ENCODE measurements at regions not wholly inside any gene's neighbourhood (a gene's known extent, or its start where the extent isn't known, plus 50 kb on each side); places are given as distances from the start of the nearest gene placed in this dataset.

DNA sequence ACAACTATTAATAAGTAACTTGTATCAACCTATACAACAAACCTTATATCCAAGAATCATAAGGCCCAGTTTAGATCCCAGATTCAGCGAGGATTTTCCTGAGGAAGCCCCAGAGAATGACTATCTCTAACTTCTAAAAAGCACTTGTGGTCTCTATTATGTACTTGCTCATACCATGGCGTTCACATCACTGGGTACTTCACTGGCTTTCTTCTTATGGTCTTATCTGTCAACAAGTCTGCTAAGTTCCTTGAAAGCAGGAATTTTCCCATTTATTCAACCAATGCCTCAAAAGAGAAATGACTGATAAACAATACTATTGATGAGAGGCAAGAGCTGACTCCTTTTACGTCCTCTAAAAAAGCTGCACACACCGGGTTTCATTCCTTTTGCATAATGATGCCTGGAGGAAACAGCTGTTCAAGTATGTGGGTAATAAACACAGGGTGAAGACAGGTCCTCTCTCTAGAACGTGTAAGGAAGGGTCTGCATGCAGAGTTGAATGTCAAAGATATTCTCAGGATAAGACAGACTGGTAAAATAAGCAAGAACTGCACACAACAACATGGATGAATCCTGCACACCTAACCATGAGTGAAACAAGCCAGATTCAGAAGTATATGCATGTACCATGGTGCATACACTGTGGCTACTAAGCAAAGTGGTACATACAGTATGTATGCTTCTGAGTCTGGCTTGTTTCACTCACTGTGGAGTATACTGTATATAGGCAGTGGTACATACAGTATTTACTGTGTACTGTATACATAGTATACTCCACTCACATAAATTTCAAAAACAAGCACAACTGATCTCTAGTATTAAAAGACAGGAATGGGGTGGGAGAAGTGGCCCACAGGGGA is 408.7 kb downstream of the SHQ1 start:
- DNase-seq (ENCODE audit: low spot score): no peak
- H3K18ac ChIP-seq (ENCODE audit: low read length): no peak overlapping the region
- H3K4me1 ChIP-seq (ENCODE audit: control insufficient read depth in 2 of 2, insufficient read depth in 1 of 2, low read depth in 1 of 2, low read length in 2 of 2): no peaks in the 10 kb centered on the region
- WGBS, 2 donors (ENCODE audit: extremely low coverage in 2 of 2, insufficient read length in 2 of 2, insufficient replicate concordance in 1 of 2): no CpG with 5 or more reads among the region's 5 CpGs
- no peak overlapping the region for H2AFZ ChIP-seq (ENCODE audit: low read length)
- H2BK12ac ChIP-seq (ENCODE audit: low read length): no peak overlapping the region
- no peak overlapping the region for H3K4me2 ChIP-seq (ENCODE audit: insufficient read depth, low read length, poor library complexity, severe bottlenecking)
- no peak overlapping the region for H4K91ac ChIP-seq (ENCODE audit: low read depth, low read length, poor library complexity)
- H3K27ac ChIP-seq (replicated peaks; ENCODE audit: low read length): no peak overlapping the region
- no peak overlapping the region for H3K23ac ChIP-seq (ENCODE audit: low read depth, low read length, poor library complexity)
- no peak overlapping the region for H3K4me3 ChIP-seq (ENCODE audit: low read length in 2 of 2)
- no peaks in the 10 kb centered on the region for H3K27me3 ChIP-seq (ENCODE audit: control insufficient read depth in 3 of 3, insufficient read depth in 3 of 3, low read depth in 1 of 3, low read length in 3 of 3)
- no peaks in the 10 kb centered on the region for H3K79me1 ChIP-seq (ENCODE audit: low read depth, low read length)
- H4K8ac ChIP-seq (ENCODE audit: low read depth, low read length): no peak overlapping the region
- no peak overlapping the region for H2AK5ac ChIP-seq (ENCODE audit: low read depth, low read length)
- no peak overlapping the region for H3K14ac ChIP-seq (ENCODE audit: low read length)
- H3K9me3 ChIP-seq (replicated peaks in 1 of 2; ENCODE audit: control insufficient read depth in 2 of 2, insufficient read depth in 1 of 2, low read depth in 1 of 2, low read length in 2 of 2): no peaks in the 10 kb centered on the region
- H2BK15ac ChIP-seq (ENCODE audit: low read length): no peak overlapping the region
- H3K36me3 ChIP-seq (replicated peaks in 1 of 2; ENCODE audit: control insufficient read depth in 2 of 2, insufficient read depth in 2 of 2, low read length in 2 of 2): peaks cover 2 to 50% of the 10 kb centered on the region in 2 donors
- H3K4ac ChIP-seq (ENCODE audit: low read length): no peak overlapping the region
- no peak overlapping the region for H2BK5ac ChIP-seq (ENCODE audit: low read length)
- no peak overlapping the region for H3K9ac ChIP-seq (ENCODE audit: low read depth, low read length, poor library complexity)
- H2BK120ac ChIP-seq (ENCODE audit: low read depth, low read length): no peak overlapping the region

- H3K14ac ChIP-seq (ENCODE audit: low read length): no peak overlapping the region
- H2AK5ac ChIP-seq (ENCODE audit: low read depth, low read length): no peak overlapping the region
- WGBS, 2 donors (ENCODE audit: extremely low coverage in 2 of 2, insufficient read length in 2 of 2, insufficient replicate concordance in 1 of 2): no CpG with 5 or more reads among the region's 5 CpGs
- H2AFZ ChIP-seq (ENCODE audit: low read length): no peak overlapping the region
- no peak overlapping the region for H3K23ac ChIP-seq (ENCODE audit: low read depth, low read length, poor library complexity)
- H3K27ac ChIP-seq (replicated peaks; ENCODE audit: low read length): no peak overlapping the region
- no peak overlapping the region for H3K18ac ChIP-seq (ENCODE audit: low read length)
- H3K4me2 ChIP-seq (ENCODE audit: insufficient read depth, low read length, poor library complexity, severe bottlenecking): no peak overlapping the region
- no peak overlapping the region for H2BK12ac ChIP-seq (ENCODE audit: low read length)
- H2BK5ac ChIP-seq (ENCODE audit: low read length): no peak overlapping the region
- H3K4ac ChIP-seq (ENCODE audit: low read length): no peak overlapping the region
- no peaks in the 10 kb centered on the region for H3K4me1 ChIP-seq (ENCODE audit: control insufficient read depth in 2 of 2, insufficient read depth in 1 of 2, low read depth in 1 of 2, low read length in 2 of 2)
- no peak overlapping the region for H3K9ac ChIP-seq (ENCODE audit: low read depth, low read length, poor library complexity)
- H3K4me3 ChIP-seq (ENCODE audit: low read length in 2 of 2): no peak overlapping the region
- no peak overlapping the region for H4K8ac ChIP-seq (ENCODE audit: low read depth, low read length)
- H3K36me3 ChIP-seq (replicated peaks in 1 of 2; ENCODE audit: control insufficient read depth in 2 of 2, insufficient read depth in 2 of 2, low read length in 2 of 2): peaks cover 2 to 36% of the 10 kb centered on the region in 2 donors
- H2BK15ac ChIP-seq (ENCODE audit: low read length): no peak overlapping the region
- H4K91ac ChIP-seq (ENCODE audit: low read depth, low read length, poor library complexity): no peak overlapping the region
- H2BK120ac ChIP-seq (ENCODE audit: low read depth, low read length): no peak overlapping the region
- DNase-seq (ENCODE audit: low spot score): no peak
- H3K9me3 ChIP-seq (replicated peaks in 1 of 2; ENCODE audit: control insufficient read depth in 2 of 2, insufficient read depth in 1 of 2, low read depth in 1 of 2, low read length in 2 of 2): no peaks in the 10 kb centered on the region
- H3K27me3 ChIP-seq (ENCODE audit: control insufficient read depth in 3 of 3, insufficient read depth in 3 of 3, low read depth in 1 of 3, low read length in 3 of 3): no peaks in the 10 kb centered on the region
- H3K79me1 ChIP-seq (ENCODE audit: low read depth, low read length): no peaks in the 10 kb centered on the region
Measured at GRCh38 chr3:72437661-72438406, 410.4 kb downstream of the SHQ1 start.

DNA sequence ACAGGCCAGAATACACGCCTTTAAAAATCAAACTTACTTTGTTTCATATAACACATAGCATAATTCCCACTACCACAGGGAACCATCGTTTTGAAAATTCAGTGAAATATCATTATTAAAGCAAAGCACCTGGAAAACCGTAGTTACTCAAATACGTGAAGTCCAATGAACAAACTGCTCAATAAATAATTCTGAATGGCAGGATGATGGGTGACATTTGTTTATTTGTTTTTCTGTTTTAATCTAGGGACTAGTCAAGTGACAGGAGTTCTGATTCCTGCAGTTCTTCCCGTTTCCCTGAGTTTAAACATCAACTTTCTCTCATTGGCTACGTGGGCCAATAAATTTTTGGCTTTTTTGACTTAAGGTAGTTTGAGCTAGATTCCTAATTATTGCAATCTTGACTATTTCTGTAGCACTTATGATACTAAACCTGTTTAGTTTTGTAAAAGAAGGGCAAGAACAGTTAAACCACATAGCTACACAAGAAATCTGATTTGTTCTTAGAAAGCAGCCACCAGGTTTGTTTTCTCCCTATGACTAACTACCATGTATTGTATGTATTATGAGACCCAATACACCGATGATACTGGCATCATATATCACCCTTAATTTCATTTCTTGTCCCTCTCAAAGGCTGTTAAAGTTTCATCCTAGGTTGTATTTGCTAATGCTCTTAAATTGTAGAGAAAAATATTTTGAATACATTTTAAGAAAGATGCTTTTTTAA is 411.2 kb downstream of the SHQ1 start:
- H2AFZ ChIP-seq (ENCODE audit: low read length): no peak overlapping the region
- WGBS, 2 donors (ENCODE audit: extremely low coverage in 2 of 2, insufficient read length in 2 of 2, insufficient replicate concordance in 1 of 2): no CpG with 5 or more reads among the region's 7 CpGs
- H3K18ac ChIP-seq (ENCODE audit: low read length): no peak overlapping the region

GRCh38 chr3:72434296-72434695 is 413.9 kb downstream of the SHQ1 start:
- no peak overlapping the region for H3K4ac ChIP-seq (ENCODE audit: low read length)

More for the DNA sequence above, 411.2 kb downstream of the SHQ1 start:
- Histone ChIP-seq H3K9ac (ENCODE audit: low read depth, low read length, poor library complexity) (no peak overlapping the region), H3K36me3 (replicated peaks in 1 of 2; ENCODE audit: control insufficient read depth in 2 of 2, insufficient read depth in 2 of 2, low read length in 2 of 2) (peaks cover 2 to 33% of the 10 kb centered on the region in 2 donors), H2BK12ac (ENCODE audit: low read length) (no peak overlapping the region), H4K91ac (ENCODE audit: low read depth, low read length, poor library complexity) (no peak overlapping the region), H3K4me3 (ENCODE audit: low read length in 2 of 2) (no peak overlapping the region), H3K4me2 (ENCODE audit: insufficient read depth, low read length, poor library complexity, severe bottlenecking) (no peak overlapping the region), H2BK5ac (ENCODE audit: low read length) (no peak overlapping the region), H3K23ac (ENCODE audit: low read depth, low read length, poor library complexity) (no peak overlapping the region), H3K27ac (replicated peaks; ENCODE audit: low read length) (no peak overlapping the region), H2AK5ac (ENCODE audit: low read depth, low read length) (no peak overlapping the region), H3K27me3 (ENCODE audit: control insufficient read depth in 3 of 3, insufficient read depth in 3 of 3, low read depth in 1 of 3, low read length in 3 of 3) (no peaks in the 10 kb centered on the region), H2BK120ac (ENCODE audit: low read depth, low read length) (no peak overlapping the region), H3K79me1 (ENCODE audit: low read depth, low read length) (no peaks in the 10 kb centered on the region), H3K4ac (ENCODE audit: low read length) (no peak overlapping the region), H3K14ac (ENCODE audit: low read length) (no peak overlapping the region), H2BK15ac (ENCODE audit: low read length) (no peak overlapping the region), H4K8ac (ENCODE audit: low read depth, low read length) (no peak overlapping the region), H3K9me3 (replicated peaks in 1 of 2; ENCODE audit: control insufficient read depth in 2 of 2, insufficient read depth in 1 of 2, low read depth in 1 of 2, low read length in 2 of 2) (no peaks in the 10 kb centered on the region), H3K4me1 (ENCODE audit: control insufficient read depth in 2 of 2, insufficient read depth in 1 of 2, low read depth in 1 of 2, low read length in 2 of 2) (no peaks in the 10 kb centered on the region)
- no peak for DNase-seq (ENCODE audit: low spot score)

More at GRCh38 chr3:72434296-72434695, 413.9 kb downstream of the SHQ1 start:
- H3K4me2 ChIP-seq (ENCODE audit: insufficient read depth, low read length, poor library complexity, severe bottlenecking): no peak overlapping the region
- WGBS, 2 donors (ENCODE audit: extremely low coverage in 2 of 2, insufficient read length in 2 of 2, insufficient replicate concordance in 1 of 2): no CpG with 5 or more reads among the region's 1 CpG
- no peak overlapping the region for H3K9ac ChIP-seq (ENCODE audit: low read depth, low read length, poor library complexity)
- H3K79me1 ChIP-seq (ENCODE audit: low read depth, low read length): no peaks in the 10 kb centered on the region
- no peak overlapping the region for H2BK120ac ChIP-seq (ENCODE audit: low read depth, low read length)
- no peak overlapping the region for H2AK5ac ChIP-seq (ENCODE audit: low read depth, low read length)
- no peak overlapping the region for H3K23ac ChIP-seq (ENCODE audit: low read depth, low read length, poor library complexity)
- no peaks in the 10 kb centered on the region for H3K27me3 ChIP-seq (ENCODE audit: control insufficient read depth in 3 of 3, insufficient read depth in 3 of 3, low read depth in 1 of 3, low read length in 3 of 3)
- no peak overlapping the region for H3K18ac ChIP-seq (ENCODE audit: low read length)
- H3K14ac ChIP-seq (ENCODE audit: low read length): no peak overlapping the region
- peaks cover 2 to 15% of the 10 kb centered on the region in 2 donors for H3K36me3 ChIP-seq (replicated peaks in 1 of 2; ENCODE audit: control insufficient read depth in 2 of 2, insufficient read depth in 2 of 2, low read length in 2 of 2)
- H2BK12ac ChIP-seq (ENCODE audit: low read length): no peak overlapping the region
- H3K4me3 ChIP-seq (ENCODE audit: low read length in 2 of 2): no peak overlapping the region
- no peak for DNase-seq (ENCODE audit: low spot score)
- H2AFZ ChIP-seq (ENCODE audit: low read length): no peak overlapping the region
- no peak overlapping the region for H2BK15ac ChIP-seq (ENCODE audit: low read length)
- no peaks in the 10 kb centered on the region for H3K9me3 ChIP-seq (replicated peaks in 1 of 2; ENCODE audit: control insufficient read depth in 2 of 2, insufficient read depth in 1 of 2, low read depth in 1 of 2, low read length in 2 of 2)
- H4K8ac ChIP-seq (ENCODE audit: low read depth, low read length): no peak overlapping the region
- no peak overlapping the region for H3K27ac ChIP-seq (replicated peaks; ENCODE audit: low read length)
- no peak overlapping the region for H4K91ac ChIP-seq (ENCODE audit: low read depth, low read length, poor library complexity)
- H2BK5ac ChIP-seq (ENCODE audit: low read length): no peak overlapping the region
- H3K4me1 ChIP-seq (ENCODE audit: control insufficient read depth in 2 of 2, insufficient read depth in 1 of 2, low read depth in 1 of 2, low read length in 2 of 2): no peaks in the 10 kb centered on the region

Measured in neuronal stem cell (in vitro differentiated cells).